ENCODE measurements at regions not wholly inside any gene's neighbourhood (a gene's known extent, or its start where the extent isn't known, plus 50 kb on each side); places are given as distances from the start of the nearest gene placed in this dataset.

GRCh38 chr16:51916814-51917213 lies 630.1 kb downstream of the TOX3 start:
- no peak for TF ChIP-seq ZNF274 (IDR thresholded peaks at IDR 0.05; ENCODE audit: low read depth, low read length)
- TF ChIP-seq, protein P1, sequence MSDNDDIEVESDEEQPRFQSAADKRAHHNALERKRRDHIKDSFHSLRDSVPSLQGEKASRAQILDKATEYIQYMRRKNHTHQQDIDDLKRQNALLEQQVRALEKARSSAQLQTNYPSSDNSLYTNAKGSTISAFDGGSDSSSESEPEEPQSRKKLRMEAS (IDR thresholded peaks at IDR 0.05) = no peak
- TF ChIP-seq EZH2 (IDR thresholded peaks at IDR 0.05) = no peak
- TF ChIP-seq CTCF (IDR thresholded peaks at IDR 0.05 in 2 of 3, conservative IDR thresholded peaks at IDR 0.05 in 1 of 3; ENCODE audit: borderline replicate concordance in 1 of 3, insufficient read depth in 1 of 3, low read depth in 2 of 3, low read length in 2 of 3) = no peak
- TF ChIP-seq RAD21 (IDR thresholded peaks at IDR 0.05; ENCODE audit: low read depth) = no peak
- TF ChIP-seq YY1 (IDR thresholded peaks at IDR 0.05; ENCODE audit: extremely low read depth, insufficient replicate concordance, low read depth, low read length) = no peak
- no peak for TF ChIP-seq POLR2A (IDR thresholded peaks at IDR 0.05; ENCODE audit: borderline replicate concordance, extremely low read depth, insufficient read depth, insufficient read length)
- no peak for TF ChIP-seq SP1 (IDR thresholded peaks at IDR 0.05; ENCODE audit: low read depth)
- TF ChIP-seq TCF7L2 (IDR thresholded peaks at IDR 0.05; ENCODE audit: borderline replicate concordance, extremely low read depth, insufficient read depth, insufficient read length) = no peak
- no peak for TF ChIP-seq CBX3 (IDR thresholded peaks at IDR 0.05; ENCODE audit: low read depth)
- no peak for TF ChIP-seq FOSL1 (IDR thresholded peaks at IDR 0.05; ENCODE audit: low read depth)
- no peak for TF ChIP-seq EZH2phosphoT487 (IDR thresholded peaks at IDR 0.05; ENCODE audit: borderline replicate concordance)
- no peak for TF ChIP-seq ZFX (IDR thresholded peaks at IDR 0.05)
